ENCODE measurements at regions not wholly inside any gene's neighbourhood (a gene's known extent, or its start where the extent isn't known, plus 50 kb on each side); places are given as distances from the start of the nearest gene placed in this dataset.

DNA sequence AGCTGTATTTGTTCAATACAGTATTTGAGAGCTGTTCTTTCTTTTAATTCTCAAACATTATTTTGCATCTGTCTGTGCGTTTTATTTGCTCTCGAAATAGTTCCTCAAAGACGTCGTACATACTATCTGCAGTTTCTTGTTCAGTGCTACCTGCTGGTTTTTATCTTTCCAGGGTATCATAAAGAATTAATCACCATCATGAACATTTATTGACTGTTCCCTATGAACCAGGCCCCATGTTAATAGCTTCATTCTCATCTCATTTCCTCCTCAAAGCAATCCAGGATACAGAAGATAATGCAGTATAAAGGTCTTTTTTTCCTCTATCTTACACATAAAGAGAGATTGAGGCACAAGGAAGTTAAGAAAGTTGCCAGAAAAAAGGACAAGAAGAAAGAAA is 211.8 kb downstream of the DACT1 start:
- DNase-seq (ENCODE audit: extremely low spot score in 2 of 2): no peak
- TF ChIP-seq POLR2A (IDR thresholded peaks at IDR 0.05) (no peak), CTCF (IDR thresholded peaks at IDR 0.05) (no peak), POLR2AphosphoS5 (IDR thresholded peaks at IDR 0.05; ENCODE audit: insufficient read depth in 1 of 2, low read depth in 1 of 2) (no peak)
- H3K27me3 ChIP-seq: no peaks in the 10 kb centered on the region
- no peaks in the 10 kb centered on the region for H3K9me3 ChIP-seq
- H3K4me3 ChIP-seq: no peak overlapping the region
- H3K27ac ChIP-seq: no peak overlapping the region
- H3K36me3 ChIP-seq: no peaks in the 10 kb centered on the region
- intact Hi-C loops (cut with DNase I): no loop called here
- H3K4me1 ChIP-seq: no peaks in the 10 kb centered on the region

GRCh38 chr14:58850011-58850410 is 212.2 kb downstream of the DACT1 start:
- no peaks in the 10 kb centered on the region for H3K4me1 ChIP-seq
- DNase-seq (ENCODE audit: extremely low spot score in 2 of 2): no peak
- H3K27ac ChIP-seq: no peak overlapping the region
- H3K9me3 ChIP-seq: no peaks in the 10 kb centered on the region
- intact Hi-C loops (cut with DNase I): no loop called here
- H3K27me3 ChIP-seq: no peaks in the 10 kb centered on the region
- H3K36me3 ChIP-seq: no peaks in the 10 kb centered on the region
- TF ChIP-seq CTCF (IDR thresholded peaks at IDR 0.05) (no peak), POLR2AphosphoS5 (IDR thresholded peaks at IDR 0.05; ENCODE audit: insufficient read depth in 1 of 2, low read depth in 1 of 2) (no peak)
- no peak overlapping the region for H3K4me3 ChIP-seq

DNA sequence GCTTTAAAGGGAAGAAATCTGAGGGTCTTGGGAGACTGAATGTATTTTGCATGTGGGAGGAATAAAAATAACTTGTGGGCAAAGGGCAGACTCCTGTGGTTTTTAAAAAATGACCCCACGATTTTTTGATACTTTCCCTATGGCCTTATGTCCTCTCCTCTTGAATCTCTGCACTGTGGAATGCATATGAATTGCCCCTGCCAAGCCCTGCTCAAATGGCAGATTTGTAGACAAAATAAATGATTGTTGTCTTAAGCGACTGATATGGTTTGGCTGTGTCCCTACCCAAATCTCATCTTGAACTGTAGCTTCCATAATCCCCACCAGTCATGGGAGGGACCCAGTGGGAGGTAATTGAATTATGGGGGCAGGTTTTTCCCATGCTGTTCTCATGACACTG is 223.8 kb downstream of the DACT1 start:
- Histone ChIP-seq H3K9me3 (no peaks in the 10 kb centered on the region), H3K4me3 (no peak overlapping the region), H3K27me3 (no peaks in the 10 kb centered on the region), H3K4me1 (no peaks in the 10 kb centered on the region), H3K27ac (no peak overlapping the region), H3K36me3 (no peaks in the 10 kb centered on the region)
- DNase-seq (ENCODE audit: extremely low spot score in 2 of 2): no peak
- TF ChIP-seq POLR2AphosphoS5 (IDR thresholded peaks at IDR 0.05; ENCODE audit: insufficient read depth in 1 of 2, low read depth in 1 of 2) (no peak), POLR2A (IDR thresholded peaks at IDR 0.05) (no peak)
- intact Hi-C loops (cut with DNase I): no loop called here

DNA sequence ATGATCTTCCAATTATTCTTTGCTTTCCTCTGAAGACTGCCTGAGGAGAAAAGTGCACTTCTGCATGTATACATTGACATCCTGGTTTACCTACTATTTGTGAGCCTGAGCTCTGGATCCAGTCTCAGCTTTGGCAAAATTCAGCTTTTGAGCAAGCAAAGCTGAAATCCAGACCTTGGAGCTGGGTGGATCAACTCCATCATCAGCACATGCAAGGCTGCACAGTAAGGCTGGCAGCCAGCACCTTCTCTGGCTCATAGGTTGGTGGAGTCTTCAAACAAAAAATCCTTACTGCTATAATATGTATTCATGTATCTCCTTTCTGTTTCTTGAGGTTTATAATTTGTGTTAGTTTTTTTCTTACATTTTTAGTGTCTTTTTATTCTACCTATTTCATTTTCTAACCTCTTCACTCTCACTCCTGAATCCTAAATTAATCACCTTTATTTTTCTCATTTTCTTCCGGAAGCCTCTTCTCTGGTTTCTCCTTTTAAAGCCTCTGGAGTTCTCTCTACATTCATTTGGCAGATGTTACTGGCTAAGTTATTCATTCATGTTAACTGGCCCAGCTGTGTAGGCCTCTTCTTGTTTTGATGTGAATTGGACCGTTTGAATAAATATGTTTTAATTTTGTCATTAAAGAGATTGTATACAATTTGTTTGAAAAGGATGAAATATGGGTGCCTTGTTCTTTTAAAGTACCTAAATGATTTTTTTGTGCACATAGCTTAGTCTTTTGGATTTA is 224.8 kb downstream of the DACT1 start:
- no peaks in the 10 kb centered on the region for H3K27me3 ChIP-seq
- DNase-seq (ENCODE audit: extremely low spot score in 2 of 2): no peak
- no peaks in the 10 kb centered on the region for H3K4me1 ChIP-seq
- H3K27ac ChIP-seq: no peak overlapping the region
- no peaks in the 10 kb centered on the region for H3K9me3 ChIP-seq
- H3K4me3 ChIP-seq: no peak overlapping the region
- intact Hi-C loops (cut with DNase I): no loop called here
- no peaks in the 10 kb centered on the region for H3K36me3 ChIP-seq
- TF ChIP-seq CTCF (IDR thresholded peaks at IDR 0.05) (no peak), POLR2AphosphoS5 (IDR thresholded peaks at IDR 0.05; ENCODE audit: insufficient read depth in 1 of 2, low read depth in 1 of 2) (no peak), POLR2A (IDR thresholded peaks at IDR 0.05) (no peak)

- Histone ChIP-seq H3K9me3 (no peaks in the 10 kb centered on the region), H3K27ac (no peak overlapping the region), H3K4me1 (no peaks in the 10 kb centered on the region), H3K36me3 (no peaks in the 10 kb centered on the region), H3K27me3 (no peaks in the 10 kb centered on the region), H3K4me3 (no peak overlapping the region)
- DNase-seq (ENCODE audit: extremely low spot score in 2 of 2): no peak
- TF ChIP-seq POLR2A (IDR thresholded peaks at IDR 0.05) (no peak), POLR2AphosphoS5 (IDR thresholded peaks at IDR 0.05; ENCODE audit: insufficient read depth in 1 of 2, low read depth in 1 of 2) (no peak), CTCF (IDR thresholded peaks at IDR 0.05) (no peak)
- intact Hi-C loops (cut with DNase I): no loop called here
Measured at GRCh38 chr14:58863661-58864345, 226.0 kb downstream of the DACT1 start.

All from vagina (tissue), 2 donors.